Panc1 (cell line): ENCODE measurements at regions not wholly inside any gene's neighbourhood (a gene's known extent, or its start where the extent isn't known, plus 50 kb on each side); places are given as distances from the start of the nearest gene placed in this dataset.

ENCODE experiments used
- ATAC-seq: fragments of 200-7000 bp; cut with Tn5 transposase; 2 replicates; pipeline ENCODE4 v1.9.1; 2020; ENCODE audit warnings: mild to moderate bottlenecking, moderate library complexity
- BruUV-seq: library from RNA; stranded (reverse); fragments of 400-500 nt; replicated peaks from 2 replicates; lab custom pipeline; 2021; lab: Mats Ljungman, UMichigan
- CTCF ChIA-PET: fragments of 300-600 bp; sonication (Branson Sonifier 250); formaldehyde crosslinking; loops from one replicate; lab custom pipeline; 2022; ENCODE audit warnings: antibody characterized with exemption; lab: Charles Lee
- POLR2A ChIA-PET: fragments of 300-600 bp; sonication (Branson Sonifier 250); formaldehyde crosslinking; loops from one replicate; lab custom pipeline; 2022; ENCODE audit warnings: antibody characterized with exemption; lab: Charles Lee
- DNase-seq: peaks from one replicate; pipeline ENCODE4 v3.0.0-alpha.2; 2010; ENCODE audit warnings: low read depth, low spot score
- H3K27ac ChIP-seq: 2 replicates; pipeline ENCODE4 v1.5.1; 2011; ENCODE audit warnings: mild to moderate bottlenecking, low read length, inconsistent platforms
- H3K27me3 ChIP-seq: fragments of 200-500 bp; sonication (Bioruptor generic); 2 replicates; pipeline ENCODE4 v1.6.0; 2014; ENCODE audit warnings: low read length, inconsistent platforms; ENCODE audit not compliant: control insufficient read depth, insufficient read depth
- H3K36me3 ChIP-seq: fragments of 200-500 bp; sonication (Bioruptor generic); 2 replicates; pipeline ENCODE4 v1.5.1; 2014; ENCODE audit warnings: inconsistent platforms, mild to moderate bottlenecking, low read length, moderate library complexity; ENCODE audit not compliant: control insufficient read depth, insufficient read depth
- H3K4me1 ChIP-seq: 2 replicates; pipeline ENCODE4 v1.5.1; 2011; ENCODE audit warnings: inconsistent platforms, mild to moderate bottlenecking, low read length, moderate library complexity; ENCODE audit not compliant: control insufficient read depth, insufficient read depth
- H3K4me3 ChIP-seq, 2 experiments: 2 replicates each; pipeline ENCODE4 v1.5.1; 2011 to 2012; ENCODE audit warnings: low read depth in 2 of 2, low read length in 2 of 2, mild to moderate bottlenecking in 2 of 2, inconsistent platforms in 1 of 2, moderate library complexity in 1 of 2
- H3K9me3 ChIP-seq: fragments of 200-500 bp; sonication (Bioruptor generic); 2 replicates; pipeline ENCODE4 v1.5.1; 2014; ENCODE audit warnings: low read depth, mild to moderate bottlenecking, inconsistent platforms, low read length, moderate library complexity; ENCODE audit not compliant: control insufficient read depth, insufficient read depth
- CTCF ChIP-seq: fragments of 450-650 bp; IDR thresholded peaks from 2 replicates; pipeline ENCODE4 v1.5.1; 2017; ENCODE audit warnings: mild to moderate bottlenecking
- POLR2AphosphoS5 ChIP-seq: IDR thresholded peaks from 2 replicates; pipeline ENCODE4 v1.6.1; 2012; ENCODE audit warnings: mild to moderate bottlenecking, low read depth, low read length, moderate library complexity
- REST ChIP-seq, 2 experiments: IDR thresholded peaks; 2 replicates each; pipeline ENCODE4 v1.6.1; 2011 to 2012; ENCODE audit warnings: low read depth in 2 of 2, control low read depth in 1 of 2, low read length in 1 of 2, mild to moderate bottlenecking in 1 of 2, moderate library complexity in 1 of 2; ENCODE audit not compliant: insufficient read depth in 1 of 2
- SIN3A ChIP-seq: IDR thresholded peaks from 2 replicates; pipeline ENCODE4 v1.6.1; 2012; ENCODE audit warnings: low read depth, mild to moderate bottlenecking, low read length, moderate library complexity, borderline replicate concordance; ENCODE audit not compliant: insufficient read depth
- TCF7L2 ChIP-seq: IDR thresholded peaks from 2 replicates; pipeline ENCODE4 v1.6.1; 2011; ENCODE audit warnings: mild to moderate bottlenecking, low read depth, low read length, inconsistent platforms
- in situ Hi-C: cut with HindIII; loops from 2 replicates; pipeline ENCODE4 v1.10.0; 2016; ENCODE audit warnings: low sequenced_read_pairs, low pct_unique_long_range_greater_than_20kb
- intact Hi-C: fragments of 100-400 bp; cut with micrococcal nuclease; formaldehyde crosslinking; loops from one replicate; pipeline ENCODE4 v1.10.0; 2022; ENCODE audit not compliant: unreplicated experiment

- TF ChIP-seq CTCF (no peak), SIN3A (no peak), REST (IDR thresholded peaks at IDR 0.05; ENCODE audit: insufficient read depth in 1 of 2, low read depth in 2 of 2, low read length in 1 of 2) (no peak), TCF7L2 (no peak), POLR2AphosphoS5 (no peak)
- Histone ChIP-seq H3K4me1 (no peaks in the 10 kb centered on the region), H3K27ac (no peak overlapping the region), H3K36me3 (no peaks in the 10 kb centered on the region), H3K4me3 (no peak overlapping the region), H3K9me3 (no peaks in the 10 kb centered on the region), H3K27me3 (peaks cover 3% of the 10 kb centered on the region; the same call in 1 of the 2 replicates)
- DNase-seq (no peak), ATAC-seq (no peak)
- no TSS peak for BruUV-seq
- intact Hi-C loops (loop anchor here (5.0 to 10.0 kb wide), 2 partner anchors 217 to 324 kb away; no protein-coding TSS in a partner anchor), in situ Hi-C loops (no loop called here)
- POLR2A ChIA-PET = no interaction called here
- CTCF ChIA-PET = no interaction called here
Measured at GRCh38 chr18:78660311-78660710, 319.3 kb upstream of the SALL3 start.

DNA sequence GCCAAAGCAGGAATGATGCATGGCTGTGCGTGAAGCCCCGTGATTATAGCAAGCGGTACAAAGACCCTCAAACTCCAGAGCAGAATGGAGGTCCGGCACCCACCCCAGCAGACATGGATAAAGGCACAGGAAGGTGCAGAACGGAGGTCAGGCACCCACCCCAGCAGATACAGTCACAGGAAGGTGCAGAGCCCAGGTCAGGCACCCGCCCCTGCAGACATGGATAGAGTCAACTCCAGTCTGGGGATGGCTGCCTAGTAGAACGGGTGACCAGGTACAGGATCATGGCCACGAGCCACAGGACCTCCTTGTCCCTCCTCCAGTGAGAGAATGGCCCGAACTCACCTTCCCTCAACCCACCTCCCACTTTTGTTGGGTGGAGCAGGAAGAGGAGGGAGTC, 318.3 kb upstream of the SALL3 start:
- peaks cover 3% of the 10 kb centered on the region; the same call in 1 of the 2 replicates for H3K27me3 ChIP-seq
- intact Hi-C loops (loop anchor here (5.0 to 10.0 kb wide), 2 partner anchors 216 to 323 kb away; no protein-coding TSS in a partner anchor), in situ Hi-C loops (no loop called here)
- BruUV-seq = no TSS peak
- no peak for ATAC-seq
- TF ChIP-seq TCF7L2 (no peak), REST (IDR thresholded peaks at IDR 0.05; ENCODE audit: insufficient read depth in 1 of 2, low read depth in 2 of 2, low read length in 1 of 2) (no peak)
- no peak for DNase-seq
- H3K4me1 ChIP-seq = no peaks in the 10 kb centered on the region
- H3K27ac ChIP-seq = no peak overlapping the region
- no peaks in the 10 kb centered on the region for H3K9me3 ChIP-seq
- H3K4me3 ChIP-seq = no peak overlapping the region
- CTCF ChIA-PET = no interaction called here
- H3K36me3 ChIP-seq = no peaks in the 10 kb centered on the region
- POLR2A ChIA-PET = no interaction called here
